Lower leg skin (tissue), 3 donors: ENCODE measurements at regions not wholly inside any gene's neighbourhood (a gene's known extent, or its start where the extent isn't known, plus 50 kb on each side); places are given as distances from the start of the nearest gene placed in this dataset.

Experiments used
- POLR2A ChIP-seq, 2 donors: fragments of 450-650 bp; IDR thresholded peaks; one replicate each; pipeline ENCODE4 v1.6.1; 2016 to 2017; ENCODE audit warnings: antibody characterized with exemption in 2 of 2, mild to moderate bottlenecking in 1 of 2, moderate library complexity in 1 of 2
- TF ChIP-seq, protein P1 (sequence below), 3 donors: fragments of 450-650 bp; IDR thresholded peaks; one replicate each; pipeline ENCODE4 v1.5.1; 2016; ENCODE audit warnings: antibody characterized with exemption in 3 of 3, mild to moderate bottlenecking in 3 of 3, moderate library complexity in 2 of 3

DNA sequence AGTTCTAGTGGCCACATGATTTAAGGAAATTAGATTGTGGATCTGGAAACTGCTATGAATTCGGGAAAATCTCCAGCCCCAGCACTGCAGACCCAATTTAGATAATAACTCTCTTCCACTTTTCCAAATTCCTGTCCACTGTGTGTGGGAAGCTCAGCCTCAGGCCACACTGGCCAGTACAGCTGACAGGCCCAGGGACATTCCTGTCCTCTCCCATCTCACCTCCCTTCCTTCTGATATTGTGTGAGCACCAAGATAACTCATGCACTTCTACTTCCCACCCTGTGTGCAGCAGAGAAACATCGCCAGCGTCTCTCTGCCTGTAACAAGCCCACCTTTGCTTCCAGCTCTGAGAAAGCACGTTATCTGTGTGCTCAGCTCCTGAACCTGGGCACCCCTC is 145.1 kb upstream of the RREB1 start:
- TF ChIP-seq, protein P1, sequence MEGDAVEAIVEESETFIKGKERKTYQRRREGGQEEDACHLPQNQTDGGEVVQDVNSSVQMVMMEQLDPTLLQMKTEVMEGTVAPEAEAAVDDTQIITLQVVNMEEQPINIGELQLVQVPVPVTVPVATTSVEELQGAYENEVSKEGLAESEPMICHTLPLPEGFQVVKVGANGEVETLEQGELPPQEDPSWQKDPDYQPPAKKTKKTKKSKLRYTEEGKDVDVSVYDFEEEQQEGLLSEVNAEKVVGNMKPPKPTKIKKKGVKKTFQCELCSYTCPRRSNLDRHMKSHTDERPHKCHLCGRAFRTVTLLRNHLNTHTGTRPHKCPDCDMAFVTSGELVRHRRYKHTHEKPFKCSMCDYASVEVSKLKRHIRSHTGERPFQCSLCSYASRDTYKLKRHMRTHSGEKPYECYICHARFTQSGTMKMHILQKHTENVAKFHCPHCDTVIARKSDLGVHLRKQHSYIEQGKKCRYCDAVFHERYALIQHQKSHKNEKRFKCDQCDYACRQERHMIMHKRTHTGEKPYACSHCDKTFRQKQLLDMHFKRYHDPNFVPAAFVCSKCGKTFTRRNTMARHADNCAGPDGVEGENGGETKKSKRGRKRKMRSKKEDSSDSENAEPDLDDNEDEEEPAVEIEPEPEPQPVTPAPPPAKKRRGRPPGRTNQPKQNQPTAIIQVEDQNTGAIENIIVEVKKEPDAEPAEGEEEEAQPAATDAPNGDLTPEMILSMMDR (IDR thresholded peaks at IDR 0.05), result no peak
- TF ChIP-seq POLR2A (IDR thresholded peaks at IDR 0.05), result no peak
